NB4 (cell line): ENCODE measurements at regions not wholly inside any gene's neighbourhood (a gene's known extent, or its start where the extent isn't known, plus 50 kb on each side); places are given as distances from the start of the nearest gene placed in this dataset.

Experiments used
- CTCF ChIP-seq: IDR thresholded peaks from one replicate; pipeline ENCODE4 v1.5.1; 2012; ENCODE audit warnings: low read depth, low read length
- MAX ChIP-seq: IDR thresholded peaks from 2 replicates; pipeline ENCODE4 v1.6.1; 2011; ENCODE audit warnings: low read depth, low read length
- MYC ChIP-seq: IDR thresholded peaks from 2 replicates; pipeline ENCODE4 v1.6.1; 2011; ENCODE audit warnings: low read depth, low read length
- POLR2A ChIP-seq: IDR thresholded peaks from 2 replicates; pipeline ENCODE4 v1.6.1; 2011; ENCODE audit warnings: mild to moderate bottlenecking; ENCODE audit not compliant: insufficient read length; ENCODE audit errors: extremely low read depth

GRCh38 chr10:31745612-31746376 is 182.8 kb downstream of the ARHGAP12 start:
- no peak for TF ChIP-seq CTCF
- no peak for TF ChIP-seq MYC
- TF ChIP-seq POLR2A, result no peak
- no peak for TF ChIP-seq MAX
